ENCODE measurements at regions not wholly inside any gene's neighbourhood (a gene's known extent, or its start where the extent isn't known, plus 50 kb on each side); places are given as distances from the start of the nearest gene placed in this dataset.

GRCh38 chr4:156556336-156556735, 415.3 kb downstream of the PDGFC start:
- no peak overlapping the region for H3K27ac ChIP-seq
- no peak for DNase-seq (ENCODE audit: low read depth, low spot score)

GRCh38 chr4:156553659-156554058, 417.9 kb downstream of the PDGFC start:
- DNase-seq (ENCODE audit: low read depth, low spot score): no peak
- H3K27ac ChIP-seq: no peak overlapping the region

- DNase-seq (ENCODE audit: low read depth, low spot score): no peak
- no peak overlapping the region for H3K27ac ChIP-seq
Measured at GRCh38 chr4:156547891-156548290, 423.7 kb downstream of the PDGFC start.

- DNase-seq (ENCODE audit: low read depth, low spot score): no peak
- H3K27ac ChIP-seq: no peak overlapping the region
Measured at GRCh38 chr4:156547439-156547838, 424.2 kb downstream of the PDGFC start.

GRCh38 chr4:156545003-156545785, 426.4 kb downstream of the PDGFC start:
- no peak for DNase-seq (ENCODE audit: low read depth, low spot score)

GRCh38 chr4:156539376-156539775, 432.2 kb downstream of the PDGFC start:
- H3K27ac ChIP-seq: no peak overlapping the region
- DNase-seq (ENCODE audit: low read depth, low spot score): no peak

More at GRCh38 chr4:156545003-156545785, 426.4 kb downstream of the PDGFC start:
- no peak overlapping the region for H3K27ac ChIP-seq

GRCh38 chr4:156538651-156539257, 432.8 kb downstream of the PDGFC start:
- no peak overlapping the region for H3K27ac ChIP-seq
- no peak for DNase-seq (ENCODE audit: low read depth, low spot score)

- no peak for DNase-seq (ENCODE audit: low read depth, low spot score)
- H3K27ac ChIP-seq: no peak overlapping the region
Measured at GRCh38 chr4:156538210-156538609, 433.4 kb downstream of the PDGFC start.

GRCh38 chr4:156537286-156537685, 434.3 kb downstream of the PDGFC start:
- no peak for DNase-seq (ENCODE audit: low read depth, low spot score)
- H3K27ac ChIP-seq: no peak overlapping the region

GRCh38 chr4:156536661-156537060, 434.9 kb downstream of the PDGFC start:
- DNase-seq (ENCODE audit: low read depth, low spot score): peak; percentile 45
- no peak overlapping the region for H3K27ac ChIP-seq

- no peak overlapping the region for H3K27ac ChIP-seq
- no peak for DNase-seq (ENCODE audit: low read depth, low spot score)
Measured at GRCh38 chr4:156534205-156534604, 437.4 kb downstream of the PDGFC start.

- no peak overlapping the region for H3K27ac ChIP-seq
- no peak for DNase-seq (ENCODE audit: low read depth, low spot score)
Measured at GRCh38 chr4:156528216-156528615, 443.4 kb downstream of the PDGFC start.

- H3K27ac ChIP-seq: no peak overlapping the region
- no peak for DNase-seq (ENCODE audit: low read depth, low spot score)
Measured at GRCh38 chr4:156527237-156527993, 444.2 kb downstream of the PDGFC start.

GRCh38 chr4:156523991-156524390, 447.6 kb downstream of the PDGFC start:
- H3K27ac ChIP-seq: no peak overlapping the region
- no peak for DNase-seq (ENCODE audit: low read depth, low spot score)

GRCh38 chr4:156523492-156523891, 448.1 kb downstream of the PDGFC start:
- DNase-seq (ENCODE audit: low read depth, low spot score): no peak
- H3K27ac ChIP-seq: no peak overlapping the region

GRCh38 chr4:156521631-156522030, 450.0 kb downstream of the PDGFC start:
- no peak overlapping the region for H3K27ac ChIP-seq
- no peak for DNase-seq (ENCODE audit: low read depth, low spot score)

- H3K27ac ChIP-seq: no peak overlapping the region
- DNase-seq (ENCODE audit: low read depth, low spot score): no peak
Measured at GRCh38 chr4:156517956-156518355, 453.6 kb downstream of the PDGFC start.

- H3K27ac ChIP-seq: no peak overlapping the region
- DNase-seq (ENCODE audit: low read depth, low spot score): no peak
Measured at GRCh38 chr4:156517546-156517945, 454.1 kb downstream of the PDGFC start.

- no peak overlapping the region for H3K27ac ChIP-seq
- no peak for DNase-seq (ENCODE audit: low read depth, low spot score)
Measured at GRCh38 chr4:156516698-156517097, 454.9 kb downstream of the PDGFC start.

GRCh38 chr4:156515295-156515694, 456.3 kb downstream of the PDGFC start:
- H3K27ac ChIP-seq: no peak overlapping the region
- DNase-seq (ENCODE audit: low read depth, low spot score): no peak

- no peak overlapping the region for H3K27ac ChIP-seq
- DNase-seq (ENCODE audit: low read depth, low spot score): no peak
Measured at GRCh38 chr4:156512622-156513021, 459.0 kb downstream of the PDGFC start.
